ENCODE measurements at regions not wholly inside any gene's neighbourhood (a gene's known extent, or its start where the extent isn't known, plus 50 kb on each side); places are given as distances from the start of the nearest gene placed in this dataset.

- DNase-seq = peak; percentile 10
Observed at GRCh38 chr3:82080792-82081191, 319.3 kb upstream of the GBE1 start.

GRCh38 chr3:82080261-82080660, 318.8 kb upstream of the GBE1 start:
- peak; percentile 58 for DNase-seq

DNA sequence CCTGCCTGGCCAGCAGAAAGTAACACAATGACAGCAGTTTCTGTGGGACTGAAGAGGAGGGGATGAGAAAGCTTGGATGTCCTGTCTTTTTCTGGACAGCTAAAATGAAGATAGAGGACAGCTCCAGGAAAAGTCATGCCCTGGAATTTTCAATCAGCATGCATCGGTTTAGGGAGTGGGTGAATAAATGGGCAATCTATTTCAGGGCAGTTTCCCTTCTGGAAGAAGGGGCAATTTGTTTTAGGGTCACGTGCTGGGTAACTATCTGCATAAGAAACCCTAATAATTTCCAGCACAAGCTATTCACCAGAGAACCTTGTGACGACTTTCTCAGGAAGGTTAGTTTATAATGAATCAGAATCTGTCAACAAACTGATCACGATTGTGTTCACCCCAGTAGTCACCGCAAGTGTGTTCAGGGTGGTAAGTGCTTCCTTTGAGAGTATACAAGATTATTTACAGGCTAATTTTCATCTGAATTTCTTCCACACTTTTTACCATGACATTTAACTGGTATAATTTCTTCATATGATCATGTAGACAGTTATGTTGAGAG, 318.0 kb upstream of the GBE1 start:
- DNase-seq = no peak

- DNase-seq = no peak
Observed at GRCh38 chr3:82078246-82078645, 316.8 kb upstream of the GBE1 start.

DNA sequence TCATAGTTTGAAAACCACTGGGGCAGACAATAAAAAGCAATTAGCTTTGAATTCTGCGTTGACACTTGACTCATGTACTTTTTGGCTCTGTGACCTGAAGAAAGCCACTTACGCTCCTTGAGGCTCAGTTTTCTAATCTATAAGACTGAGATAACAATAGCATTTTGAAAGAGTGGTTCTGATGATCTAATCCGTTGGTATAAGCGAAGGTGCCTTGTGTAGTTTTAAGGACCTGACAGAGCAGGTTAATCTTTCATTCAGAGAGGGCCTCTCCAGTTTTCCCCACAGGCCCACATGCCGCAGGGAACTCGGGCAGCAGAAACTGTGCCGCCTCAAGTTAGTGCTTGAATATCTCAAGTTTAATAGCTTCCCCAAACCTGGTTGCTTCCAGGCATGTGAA, 306.0 kb upstream of the GBE1 start:
- DNase-seq = no peak

DNA sequence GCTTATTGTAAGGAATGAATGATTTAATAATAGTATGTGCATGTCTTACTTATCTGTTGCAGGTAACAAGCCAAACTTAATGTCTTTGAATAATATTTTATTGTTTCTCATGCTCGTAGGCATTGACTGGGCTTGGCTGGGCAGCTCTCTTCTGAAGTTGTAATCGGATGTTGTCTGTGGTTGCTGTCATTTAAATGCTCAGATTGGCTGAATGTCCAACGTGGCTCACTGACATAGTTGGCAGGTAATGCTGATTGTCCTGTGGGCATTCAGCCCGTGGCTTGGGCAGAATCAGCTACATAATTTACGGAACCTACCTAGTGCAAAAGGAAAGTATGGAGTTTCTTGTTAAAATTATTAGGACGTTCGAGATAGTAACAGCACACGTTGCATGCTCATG, 297.4 kb upstream of the GBE1 start:
- DNase-seq = no peak

- peak; percentile 55 for DNase-seq
Observed at GRCh38 chr3:82055792-82056191, 294.3 kb upstream of the GBE1 start.

- DNase-seq = peak; percentile 10
Observed at GRCh38 chr3:82054849-82055248, 293.4 kb upstream of the GBE1 start.

DNA sequence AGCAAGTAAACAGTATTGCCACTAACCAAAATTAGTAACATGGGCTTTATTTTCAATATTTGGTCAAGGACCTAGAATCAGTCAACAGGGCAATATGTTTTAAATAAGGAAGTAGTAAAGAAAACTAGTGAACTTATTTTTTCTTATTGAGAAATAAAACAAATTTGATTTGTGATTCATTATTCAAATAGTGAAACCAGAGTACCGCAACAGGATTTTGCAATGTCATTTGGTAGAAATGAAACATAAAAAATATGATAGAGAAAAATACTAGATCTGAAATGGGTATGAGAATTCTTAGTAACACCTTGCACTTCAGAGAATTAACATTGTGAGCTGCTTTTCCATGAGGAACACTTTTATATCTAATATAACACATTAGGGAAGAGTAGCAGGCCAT, 291.8 kb upstream of the GBE1 start:
- no peak for DNase-seq

DNA sequence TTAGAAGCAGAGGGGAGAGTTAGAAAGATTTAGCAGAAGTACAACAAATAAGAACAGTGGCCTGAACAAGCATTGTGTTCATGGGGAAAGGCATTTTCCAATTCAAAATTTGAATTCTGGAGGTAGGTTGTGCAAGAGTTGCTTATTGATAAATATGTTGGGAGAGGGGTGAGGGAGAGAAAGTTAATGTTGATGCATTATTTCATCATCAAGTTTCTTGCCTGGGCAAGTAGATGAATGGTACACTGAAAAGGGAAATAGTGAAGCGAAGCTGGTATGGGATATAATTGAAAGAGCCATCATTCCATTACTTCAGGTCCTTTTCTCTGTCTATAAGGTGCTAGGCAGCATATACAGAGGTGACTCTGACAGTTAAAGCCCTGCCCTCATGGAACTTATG, 288.9 kb upstream of the GBE1 start:
- DNase-seq = no peak

GRCh38 chr3:82048711-82049110, 287.3 kb upstream of the GBE1 start:
- DNase-seq = no peak

GRCh38 chr3:82044930-82045705, 283.7 kb upstream of the GBE1 start:
- DNase-seq = peak; percentile 52

GRCh38 chr3:82038556-82038955, 277.1 kb upstream of the GBE1 start:
- peak; percentile 70 for DNase-seq

GRCh38 chr3:82033186-82033585, 271.7 kb upstream of the GBE1 start:
- no peak for DNase-seq

- DNase-seq = no peak
Observed at GRCh38 chr3:82031596-82031995, 270.2 kb upstream of the GBE1 start.

DNA sequence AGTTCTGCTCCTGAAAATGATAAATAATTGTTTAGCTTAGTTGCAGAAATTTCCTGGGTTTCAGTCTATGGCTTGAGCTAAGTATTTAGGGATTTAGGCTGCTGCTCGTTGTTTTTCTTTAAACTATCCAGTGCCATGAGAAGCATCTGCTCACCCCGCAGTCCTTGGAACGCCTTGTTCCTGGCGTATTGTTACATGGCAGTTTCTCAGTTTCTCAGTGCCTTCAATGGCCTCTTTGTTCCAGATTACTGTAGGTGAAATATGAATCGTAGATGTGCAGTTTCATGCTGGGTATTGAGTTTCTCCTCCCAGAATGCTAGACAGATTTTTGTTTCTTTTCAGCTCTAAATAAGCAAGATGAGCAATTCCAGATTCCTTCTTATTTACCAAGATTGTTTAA, 269.5 kb upstream of the GBE1 start:
- no peak for DNase-seq

GRCh38 chr3:82022836-82023235, 261.4 kb upstream of the GBE1 start:
- DNase-seq = no peak

DNA sequence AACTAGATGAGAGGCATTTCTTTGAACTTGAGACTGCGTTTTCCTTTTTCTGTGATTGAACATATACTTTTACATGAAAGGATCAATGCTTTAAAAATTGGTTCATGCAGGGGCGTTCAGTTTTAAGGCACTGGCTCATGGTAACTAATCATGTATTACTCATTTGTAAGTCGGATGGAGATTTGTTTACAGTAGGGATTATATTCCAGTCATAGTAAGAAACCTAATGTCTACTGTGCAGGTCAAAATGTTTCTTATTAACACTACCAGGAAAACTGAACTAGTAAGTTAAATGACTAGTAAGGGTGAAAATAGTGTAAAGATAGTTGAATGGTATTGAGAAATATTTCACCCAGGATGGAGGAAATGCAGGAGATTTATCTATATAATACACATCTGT, 258.8 kb upstream of the GBE1 start:
- DNase-seq = no peak

- no peak for DNase-seq
Observed at GRCh38 chr3:82015241-82015640, 253.8 kb upstream of the GBE1 start.

GRCh38 chr3:82012775-82013174, 251.3 kb upstream of the GBE1 start:
- no peak for DNase-seq

DNA sequence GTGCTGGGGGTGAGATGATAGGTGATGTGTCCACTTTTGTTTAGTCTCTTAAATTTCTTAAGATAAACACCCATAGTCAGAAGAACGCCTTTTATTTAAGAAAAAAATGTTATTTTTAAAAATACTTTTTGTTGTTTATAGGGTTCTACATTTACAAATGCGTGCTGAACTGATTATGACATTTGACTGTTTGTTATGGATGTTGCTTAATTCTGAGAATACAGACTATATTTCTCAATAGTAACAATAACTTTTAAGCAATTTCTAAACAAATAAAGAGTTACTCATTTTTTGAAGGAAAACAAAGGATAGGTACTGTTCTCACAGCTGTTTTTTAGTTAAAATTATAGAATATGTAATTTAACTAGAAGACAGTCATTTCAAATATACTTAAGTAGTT, 249.9 kb upstream of the GBE1 start:
- no peak for DNase-seq

DNA sequence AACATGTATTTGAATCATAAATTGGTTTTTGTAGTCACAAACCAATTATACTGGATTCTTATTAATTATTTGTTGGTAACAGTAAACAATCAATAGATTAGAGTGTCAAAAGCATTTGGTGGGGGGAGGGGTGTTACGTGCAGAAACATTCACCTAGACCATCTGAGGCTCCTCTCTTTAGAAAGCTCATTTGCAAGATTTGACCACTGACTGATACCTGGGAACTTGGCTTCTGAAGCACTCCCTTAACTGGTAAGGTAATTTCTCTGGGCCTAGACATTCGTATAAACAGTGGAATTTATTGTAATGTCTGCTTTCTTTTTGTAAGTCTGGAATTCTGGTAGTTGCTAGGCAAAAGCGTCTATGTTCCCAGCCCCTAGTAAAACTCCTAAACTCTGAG, 243.8 kb upstream of the GBE1 start:
- no peak for DNase-seq

DNA sequence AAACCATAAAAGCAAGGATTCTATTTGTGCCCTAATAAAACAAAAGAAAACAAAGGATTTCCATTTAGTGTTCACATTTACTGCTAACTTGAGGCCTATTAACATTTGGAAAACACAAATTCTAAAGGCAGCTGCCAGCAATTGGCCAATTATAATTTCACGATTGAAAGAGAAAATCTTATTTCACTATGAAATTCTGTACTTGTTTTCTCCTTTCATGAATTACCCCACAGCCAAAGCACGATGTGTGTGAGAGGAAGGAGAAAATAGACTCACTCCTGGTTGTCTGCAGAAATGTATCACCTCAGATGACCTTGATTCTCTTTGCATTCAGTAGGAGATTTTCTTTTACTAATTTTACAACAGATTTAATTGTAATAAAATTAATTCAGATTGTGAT, 242.8 kb upstream of the GBE1 start:
- DNase-seq = no peak

DNA sequence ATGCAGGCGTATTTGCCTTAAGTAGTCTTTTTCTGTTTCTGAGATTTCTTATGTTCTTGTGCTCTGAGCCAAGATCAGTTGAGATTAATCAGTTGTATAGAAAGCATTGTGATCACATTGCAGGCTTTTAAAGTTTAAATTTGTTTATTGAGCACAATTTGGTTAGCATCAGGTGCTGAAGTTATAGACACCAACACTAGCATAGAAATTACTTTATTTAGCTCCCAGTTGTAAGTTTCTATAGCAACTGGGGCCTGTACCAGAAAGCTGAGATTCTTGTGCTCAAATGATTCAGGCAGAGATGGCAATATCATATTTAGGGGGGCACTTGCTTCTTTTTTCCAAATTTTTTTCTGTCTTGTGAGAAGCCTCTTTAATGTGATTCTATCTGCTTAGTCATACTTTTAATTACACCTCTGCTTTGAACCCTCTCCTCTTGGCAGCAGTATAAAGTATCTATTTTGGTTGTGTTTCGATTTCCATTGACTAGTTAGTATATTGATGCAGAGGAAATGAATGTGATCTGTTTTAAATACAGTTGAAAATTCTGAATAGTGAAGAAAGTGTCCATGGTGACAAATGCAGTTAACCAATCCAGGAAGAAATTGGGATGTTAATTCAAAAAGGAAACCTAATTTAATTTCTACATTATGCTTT, 241.7 kb upstream of the GBE1 start:
- DNase-seq = no peak
